Activated CD4-positive, alpha-beta T cell treated with anti-CD3 and anti-CD28 coated beads, Interleukin-2, amount 50 U/mL, for 16 hours (primary cell): ENCODE measurements at regions not wholly inside any gene's neighbourhood (a gene's known extent, or its start where the extent isn't known, plus 50 kb on each side); places are given as distances from the start of the nearest gene placed in this dataset.
"Not testable (repeated sequence)": the region's sequence is repeated elsewhere in the genome, so short reads cannot be mapped to it uniquely, and the experiment has no call there.

ENCODE experiments used
- DNase-seq: peaks from one replicate; pipeline ENCODE4 v3.0.0-alpha.2; 2020

DNA sequence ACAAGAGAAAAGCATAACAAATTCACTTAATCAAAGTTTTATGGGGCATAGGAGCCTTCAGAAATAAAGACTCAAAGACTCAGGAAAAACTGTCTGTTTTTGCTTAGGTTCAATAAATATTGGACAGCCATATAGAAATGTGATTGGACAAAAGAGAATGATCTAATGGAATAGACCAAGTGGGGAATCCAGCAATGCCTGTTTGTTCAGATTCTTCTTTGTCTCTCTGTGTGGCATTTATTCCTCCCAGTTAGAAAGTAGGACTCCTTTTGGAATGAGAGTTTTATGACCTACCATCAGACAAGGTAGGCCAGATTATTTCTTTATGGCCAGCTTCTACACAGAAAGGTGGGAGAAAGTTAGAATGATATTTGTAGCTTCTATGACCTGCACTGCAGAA is 1460.1 kb downstream of the OTOL1 start:
- no peak for DNase-seq

DNA sequence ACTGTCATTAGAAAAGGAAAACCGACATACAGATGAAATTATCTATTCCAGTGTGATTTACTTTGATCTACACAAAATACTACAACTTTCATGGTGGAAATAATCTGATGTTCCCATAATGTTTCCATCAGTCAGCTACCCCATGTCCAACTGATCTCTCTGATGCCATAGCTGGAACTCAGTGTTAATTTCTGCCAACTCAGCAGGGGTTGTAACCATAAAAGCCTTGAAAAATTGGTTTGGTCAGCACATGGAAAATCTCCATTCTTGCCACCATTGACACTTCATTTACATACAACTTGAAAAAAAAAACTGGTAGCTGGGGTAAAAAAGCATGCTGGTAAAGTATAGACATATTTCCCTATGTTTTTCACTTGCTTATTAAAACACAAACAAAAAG is 1463.7 kb downstream of the OTOL1 start:
- DNase-seq = no peak

GRCh38 chr3:162970292-162970691 is 1473.7 kb downstream of the OTOL1 start:
- DNase-seq = no peak

GRCh38 chr3:162971715-162972114 is 1475.1 kb downstream of the OTOL1 start:
- no peak for DNase-seq

- DNase-seq = no peak
These were observed 1476.9 kb downstream of the OTOL1 start for GRCh38 chr3:162973428-162973917.

DNA sequence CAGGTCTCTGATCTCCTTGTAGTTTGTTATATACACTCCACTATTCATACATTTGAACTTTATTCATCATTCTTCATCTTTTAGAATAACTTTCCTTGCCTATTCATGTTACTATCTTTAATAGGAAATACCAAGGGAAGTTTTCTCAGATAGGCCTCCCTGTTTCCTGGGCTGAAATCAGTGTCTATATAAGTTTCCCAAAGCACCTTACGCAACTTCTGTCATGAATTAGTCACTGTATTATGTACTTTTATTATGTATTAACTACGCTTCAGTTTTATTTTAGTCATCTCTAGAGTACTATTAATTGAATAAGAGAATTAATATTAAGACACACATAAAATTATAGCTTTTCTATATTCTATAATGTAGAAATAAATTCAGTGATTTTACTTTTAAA is 1481.5 kb downstream of the OTOL1 start:
- no peak for DNase-seq

DNA sequence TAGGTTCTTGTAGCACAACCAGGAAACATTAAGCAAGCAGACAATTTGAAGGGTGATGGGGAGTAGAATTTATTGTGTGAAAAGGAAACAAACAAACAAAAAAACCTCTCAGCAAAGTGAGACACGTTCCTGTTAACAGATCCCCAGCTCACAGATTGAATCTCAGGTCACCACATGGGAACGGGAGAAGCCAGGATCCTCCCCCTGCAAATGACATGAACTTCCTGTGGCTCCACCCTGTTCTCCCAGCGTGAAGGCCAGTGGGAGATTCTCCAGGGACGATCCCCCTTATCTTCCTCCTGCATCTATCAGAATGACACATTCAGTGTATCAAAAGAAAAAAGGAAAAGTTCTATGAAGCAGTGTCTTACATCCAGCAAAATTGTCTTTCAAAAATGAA is 1488.1 kb downstream of the OTOL1 start:
- DNase-seq = no peak

- DNase-seq = not testable (repeated sequence)
These were observed 1490.6 kb downstream of the OTOL1 start for GRCh38 chr3:162987085-162987794.

DNA sequence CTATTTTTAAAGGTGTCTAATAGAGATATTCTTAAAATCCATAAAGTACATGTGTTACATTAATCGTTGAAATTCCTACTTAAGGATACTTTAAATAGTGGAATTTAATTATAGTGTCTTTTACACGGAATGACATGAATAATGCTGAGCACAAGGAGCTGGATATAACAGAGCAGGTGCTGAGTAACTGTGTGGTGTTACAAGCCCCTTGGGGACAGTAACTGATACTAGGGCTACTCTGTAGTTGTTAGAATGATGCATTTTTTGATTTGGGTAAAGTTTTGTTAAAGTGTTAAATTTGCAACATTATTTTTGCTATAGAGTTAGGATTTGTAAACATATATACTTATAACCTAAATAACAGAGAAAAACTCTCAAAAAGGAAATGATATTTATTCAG is 1496.1 kb downstream of the OTOL1 start:
- DNase-seq = no peak

DNA sequence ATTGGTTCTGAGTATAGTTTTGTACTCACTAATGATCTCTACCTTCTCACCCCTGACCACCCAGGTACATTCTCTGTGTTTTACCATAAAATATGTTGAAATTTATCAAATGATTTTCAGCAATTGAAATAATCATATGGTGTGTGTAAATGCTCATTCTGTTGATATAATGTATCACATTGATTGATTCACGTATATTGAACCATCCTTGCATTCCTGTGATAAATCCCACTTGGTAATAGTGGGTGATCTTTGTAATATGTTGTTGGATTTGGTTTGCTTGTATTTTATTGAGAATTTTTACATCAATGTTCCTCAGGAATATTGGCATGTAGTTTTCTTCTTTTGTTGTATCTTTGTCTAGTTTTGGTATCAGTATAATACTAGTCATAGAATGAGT is 1497.6 kb downstream of the OTOL1 start:
- no peak for DNase-seq

DNA sequence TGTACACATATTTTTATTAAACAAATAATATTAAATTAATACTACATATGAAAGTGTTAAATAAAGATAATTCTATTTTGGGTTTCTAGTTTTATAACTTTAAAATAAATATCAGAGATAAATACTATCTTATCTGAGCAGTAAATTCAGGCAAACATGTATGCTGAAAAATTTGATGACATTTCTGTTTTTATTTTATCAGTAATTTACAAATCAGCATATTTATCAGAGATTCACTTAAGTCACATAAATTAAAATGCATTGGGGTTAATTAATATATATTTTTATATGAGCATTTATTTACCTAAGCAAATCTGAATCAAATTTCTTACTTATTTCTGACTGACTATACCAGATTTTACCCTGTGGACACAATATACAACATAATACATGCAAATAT is 1499.8 kb downstream of the OTOL1 start:
- DNase-seq = no peak

DNA sequence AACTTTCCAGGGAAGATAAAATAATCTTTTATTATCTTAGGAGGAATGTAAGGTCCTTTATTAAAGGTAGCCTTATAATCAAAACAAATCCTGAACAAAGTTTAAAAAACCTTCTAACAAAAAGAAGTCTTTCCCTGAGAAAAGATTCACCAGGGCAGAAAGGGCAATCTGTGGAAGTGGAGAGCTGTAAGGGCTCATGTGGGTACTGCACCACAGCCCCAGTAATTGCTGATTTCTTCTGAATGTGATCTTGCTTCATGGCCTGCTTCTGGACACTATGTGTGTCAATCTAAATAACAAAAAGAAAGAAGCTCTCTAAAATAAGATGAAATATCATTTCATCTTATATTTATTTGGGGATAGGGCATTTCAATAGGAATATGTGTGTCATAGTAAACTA is 1501.6 kb downstream of the OTOL1 start:
- DNase-seq = no peak

DNA sequence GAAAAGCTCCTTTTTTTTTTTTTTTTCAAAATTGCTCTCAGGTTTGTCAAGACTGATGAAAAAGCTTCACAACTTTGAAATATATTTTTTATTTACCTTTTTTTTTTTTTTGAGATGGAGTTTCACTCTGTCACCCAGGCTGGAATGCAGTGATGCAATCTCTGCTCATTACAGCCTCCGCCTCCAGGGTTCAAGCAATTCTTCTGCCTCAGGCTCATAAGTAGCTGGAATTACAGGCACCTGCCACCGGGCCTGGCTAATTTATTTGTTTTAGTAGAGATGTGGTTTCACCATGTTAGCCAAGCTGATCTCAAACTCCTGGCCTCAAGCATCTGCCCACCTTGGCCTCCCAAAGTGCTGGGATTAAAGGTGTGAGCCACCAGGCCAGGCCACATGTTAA is 1515.0 kb downstream of the OTOL1 start:
- no peak for DNase-seq

DNA sequence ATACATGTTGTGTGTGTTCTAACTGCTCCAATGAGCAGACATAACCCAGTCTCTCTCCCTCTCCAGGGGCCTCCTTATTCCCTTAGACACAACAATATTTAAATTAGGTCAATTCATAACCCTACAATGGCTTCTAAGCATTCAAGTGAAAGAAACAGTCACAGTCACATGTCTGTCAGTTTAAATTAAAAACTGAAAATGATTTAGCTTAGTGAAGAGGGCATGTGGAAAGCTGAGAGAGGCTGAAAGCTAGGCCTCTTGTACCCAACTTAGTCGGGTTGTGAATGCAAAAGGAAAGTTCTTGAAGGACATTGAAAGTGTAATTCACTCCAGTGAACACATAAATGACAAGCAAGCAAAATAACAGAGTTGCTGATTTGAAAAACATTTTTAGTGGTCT is 1519.6 kb downstream of the OTOL1 start:
- DNase-seq = no peak

DNA sequence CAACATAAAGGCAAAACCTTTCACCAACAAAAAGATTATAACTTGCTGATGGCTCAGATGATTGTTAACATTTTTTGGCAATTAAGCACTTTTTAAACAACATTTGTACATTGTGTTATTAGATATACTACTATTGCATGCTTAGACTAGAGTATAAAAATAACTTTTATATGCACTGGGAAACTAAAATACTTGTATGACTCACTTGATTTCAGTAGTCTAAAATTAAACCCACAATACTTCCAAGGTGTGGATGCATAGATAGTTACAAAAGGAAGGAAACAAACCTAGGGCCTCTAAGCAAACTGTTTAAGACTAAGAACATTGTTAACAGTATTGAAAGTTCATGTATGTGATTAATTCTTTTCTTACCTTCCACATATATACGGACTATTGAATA is 1521.5 kb downstream of the OTOL1 start:
- DNase-seq = no peak

- no peak for DNase-seq
These were observed 1522.1 kb downstream of the OTOL1 start for GRCh38 chr3:163018664-163019063.

DNA sequence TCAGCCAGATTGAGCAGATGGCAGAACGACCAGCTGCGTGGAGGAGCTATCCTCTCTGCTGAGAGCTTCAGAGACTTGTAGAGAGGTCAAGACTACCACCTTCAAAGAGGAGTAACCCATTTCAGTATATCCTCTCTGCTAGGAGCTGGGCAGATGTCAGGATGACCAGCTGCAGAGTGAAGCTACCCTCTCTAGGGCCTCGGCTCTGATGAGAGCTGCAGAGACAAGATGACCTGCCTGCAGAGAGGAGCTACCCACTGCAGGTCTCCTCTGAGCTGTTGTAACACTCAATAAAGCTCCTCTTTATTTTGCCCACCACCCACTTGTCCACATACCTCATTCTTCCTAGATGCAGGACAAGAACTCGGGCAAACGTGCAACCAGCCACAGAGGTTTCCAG is 1522.7 kb downstream of the OTOL1 start:
- no peak for DNase-seq

DNA sequence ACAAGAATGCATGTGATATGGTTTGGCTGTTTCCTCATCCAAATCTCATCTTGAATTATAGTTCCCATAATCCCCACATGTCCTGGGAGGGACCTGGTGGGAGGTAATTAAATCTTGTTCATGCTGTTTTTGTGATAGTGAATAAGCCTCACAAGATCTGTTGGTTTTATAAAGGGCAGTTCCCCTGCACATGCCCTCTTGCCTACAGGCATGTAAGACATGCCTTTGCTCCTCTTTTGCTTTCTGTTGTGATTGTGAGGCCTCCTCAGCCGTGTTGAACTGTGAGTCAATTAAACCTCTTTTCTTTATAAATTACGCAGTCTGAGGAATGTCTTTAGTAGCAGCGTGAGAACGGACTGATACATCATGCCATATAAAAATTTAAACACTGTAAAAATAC is 1537.0 kb downstream of the OTOL1 start:
- DNase-seq = no peak

- no peak for DNase-seq
These were observed 1543.0 kb downstream of the OTOL1 start for GRCh38 chr3:163039636-163040035.

- no peak for DNase-seq
These were observed 1546.5 kb downstream of the OTOL1 start for GRCh38 chr3:163043074-163043473.

DNA sequence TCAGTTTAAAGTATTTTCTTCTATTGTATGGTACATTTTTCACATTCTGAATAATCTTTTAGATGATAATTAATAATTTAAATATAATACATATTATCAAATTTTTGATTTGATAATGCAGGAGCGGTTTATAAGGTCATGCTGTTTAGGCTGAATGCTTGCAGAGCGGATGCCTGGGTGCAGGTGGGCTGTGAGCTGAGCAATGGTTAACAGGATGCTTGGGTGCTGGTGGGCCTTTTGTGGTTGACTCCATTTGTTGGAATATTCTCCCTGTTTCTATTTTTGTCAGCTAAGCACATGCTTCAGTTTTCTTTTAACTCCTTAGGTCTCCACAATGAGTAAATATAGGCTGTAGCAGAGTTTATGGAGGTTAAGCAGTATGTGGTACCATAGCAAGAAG is 1549.3 kb downstream of the OTOL1 start:
- DNase-seq = no peak

- no peak for DNase-seq
These were observed 1552.3 kb downstream of the OTOL1 start for GRCh38 chr3:163048881-163049280.

GRCh38 chr3:163056874-163057497 is 1560.4 kb downstream of the OTOL1 start:
- DNase-seq = peak; percentile 33

DNA sequence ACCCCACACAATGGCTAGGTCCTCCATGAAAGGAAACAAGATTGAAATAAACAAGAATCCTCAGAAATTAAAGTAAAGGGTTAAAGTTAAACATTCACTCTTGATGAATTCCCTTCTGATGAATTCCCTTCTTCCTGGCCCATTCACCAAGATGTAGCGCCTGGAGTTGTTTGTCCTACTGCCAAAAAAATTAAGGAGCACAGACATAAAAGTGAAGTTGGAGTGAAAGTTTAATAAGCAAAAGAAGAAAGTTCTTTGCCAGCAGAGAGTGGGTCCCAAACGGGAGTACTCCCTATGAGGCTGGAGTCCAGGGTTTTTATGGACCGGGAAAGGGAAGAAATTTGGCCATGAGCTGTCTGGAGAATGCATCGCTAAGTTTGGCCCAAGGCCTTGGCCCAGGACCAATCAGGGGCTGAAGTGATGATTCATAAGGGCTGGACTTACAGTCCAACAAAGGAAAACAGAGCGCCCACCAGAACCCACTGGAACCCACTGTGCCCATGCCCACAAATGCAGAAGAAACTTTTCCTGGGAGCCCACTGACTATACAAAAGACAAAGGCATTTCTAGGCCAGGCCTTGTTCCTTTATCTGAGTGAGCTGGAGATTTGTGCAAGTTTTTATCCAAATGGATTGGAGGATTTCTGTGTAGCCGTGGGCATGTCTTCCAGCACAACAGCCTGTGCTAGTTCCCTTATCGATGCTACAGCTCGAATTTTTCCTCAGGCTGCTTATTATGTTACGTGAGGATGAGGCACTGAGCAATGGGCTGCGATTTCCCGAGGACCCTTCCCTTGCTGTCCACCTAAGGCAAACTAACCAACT is 1561.6 kb downstream of the OTOL1 start:
- DNase-seq = no peak
